ENCODE measurements at regions not wholly inside any gene's neighbourhood (a gene's known extent, or its start where the extent isn't known, plus 50 kb on each side); places are given as distances from the start of the nearest gene placed in this dataset.

DNA sequence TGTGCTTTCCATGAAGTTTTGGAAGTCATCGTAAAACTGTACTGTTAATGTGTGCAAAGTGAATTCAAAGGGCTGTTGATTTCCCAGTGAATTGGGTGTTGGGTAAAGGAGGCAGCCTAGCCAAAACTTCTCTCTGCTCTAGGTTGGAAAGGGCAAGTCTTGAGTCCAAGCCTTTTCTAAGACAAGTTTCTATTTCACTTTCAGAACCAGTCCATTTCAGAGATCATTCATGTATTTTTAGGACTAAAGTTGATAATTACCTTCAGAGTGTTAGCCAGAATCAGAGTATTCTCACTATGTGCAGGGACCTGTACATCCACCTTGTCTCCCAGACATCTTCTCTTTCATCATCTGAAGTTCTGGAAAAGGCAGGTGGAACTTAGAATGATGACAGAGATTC, 636.1 kb upstream of the KLHL29 start:
- no peak for DNase-seq
- in situ Hi-C loops (cut with HindIII; ENCODE audit: low pct_ligation_motif_present, low pct_unique_long_range_greater_than_20kb, low sequenced_read_pairs), result no loop called here

DNA sequence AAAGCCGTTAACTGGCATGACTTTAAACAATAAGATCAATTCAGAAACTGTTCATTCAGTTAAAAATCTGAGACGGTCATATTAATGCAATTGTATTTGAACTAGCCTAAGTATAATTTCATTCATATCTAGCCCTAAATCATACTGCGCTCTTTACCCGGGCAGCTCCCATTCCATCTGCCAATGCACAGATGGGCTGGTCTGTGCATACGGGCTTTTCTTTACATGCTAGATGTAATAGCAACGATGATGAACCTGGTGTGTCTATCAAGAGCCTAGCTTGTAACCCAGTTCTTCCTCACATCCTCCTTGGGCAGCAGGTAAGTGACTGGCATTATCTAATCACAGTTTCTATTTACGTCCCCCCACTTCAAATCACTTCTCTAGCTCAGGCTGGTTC, 631.5 kb upstream of the KLHL29 start:
- DNase-seq, result no peak

DNA sequence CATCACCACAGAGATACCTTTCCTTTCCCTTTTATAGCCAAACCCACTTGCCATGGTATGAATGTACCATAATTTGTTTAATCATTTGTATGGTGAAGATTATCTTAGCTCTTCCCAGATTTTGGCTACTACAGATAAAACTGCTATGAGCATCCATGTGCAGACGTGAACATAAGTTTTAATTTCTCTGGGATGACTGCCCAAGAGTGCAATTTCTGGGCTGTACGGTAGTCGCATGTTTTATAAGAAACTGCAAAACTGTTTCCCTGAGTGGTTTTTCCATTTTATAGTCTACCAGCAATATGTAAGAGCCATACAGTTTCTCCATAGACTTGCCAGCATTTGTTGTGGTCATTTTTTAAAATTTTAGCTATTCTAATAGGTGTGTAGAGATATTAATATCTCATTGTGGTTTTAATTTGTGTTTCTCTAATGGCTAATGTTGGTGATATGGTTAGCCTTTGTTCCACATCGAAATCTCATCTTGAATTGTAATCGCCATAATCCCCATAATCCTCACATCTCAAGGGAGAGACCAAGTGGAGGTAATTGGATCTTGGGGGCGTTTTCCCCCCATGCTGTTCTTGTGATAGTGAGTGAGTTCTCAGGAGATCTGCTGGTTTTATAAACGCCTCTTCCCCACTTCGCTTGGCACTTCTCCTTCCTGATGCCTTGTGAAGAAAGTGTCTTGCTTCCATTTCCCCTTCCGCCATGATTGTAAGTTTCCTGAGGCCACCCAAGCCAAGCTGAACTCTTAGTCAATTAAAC, 628.5 kb upstream of the KLHL29 start:
- in situ Hi-C loops (cut with HindIII; ENCODE audit: low pct_ligation_motif_present, low pct_unique_long_range_greater_than_20kb, low sequenced_read_pairs), result no loop called here
- DNase-seq, result no peak

More for the DNA sequence above, 631.5 kb upstream of the KLHL29 start:
- in situ Hi-C loops (cut with HindIII; ENCODE audit: low pct_ligation_motif_present, low pct_unique_long_range_greater_than_20kb, low sequenced_read_pairs), result no loop called here

DNA sequence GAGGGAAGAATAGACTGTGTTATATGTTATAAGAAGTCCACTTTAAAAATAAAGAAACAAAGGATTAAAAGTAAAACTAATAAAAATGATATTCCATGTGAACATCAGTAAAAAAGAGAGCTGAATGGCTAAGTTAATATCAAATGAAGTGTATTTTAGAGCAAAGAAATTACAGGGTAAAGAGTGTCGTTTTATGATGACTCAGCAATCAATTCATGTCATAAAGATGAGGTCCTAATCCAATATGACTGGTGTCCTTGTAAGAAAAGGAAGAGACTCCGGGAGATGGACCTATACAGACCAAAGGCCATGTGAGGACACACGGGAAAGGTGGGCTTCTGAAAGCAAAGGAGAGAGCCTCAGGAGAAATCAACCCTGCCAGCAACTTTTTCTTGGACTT, 615.5 kb upstream of the KLHL29 start:
- in situ Hi-C loops (cut with HindIII; ENCODE audit: low pct_ligation_motif_present, low pct_unique_long_range_greater_than_20kb, low sequenced_read_pairs), result no loop called here
- DNase-seq, result no peak

DNA sequence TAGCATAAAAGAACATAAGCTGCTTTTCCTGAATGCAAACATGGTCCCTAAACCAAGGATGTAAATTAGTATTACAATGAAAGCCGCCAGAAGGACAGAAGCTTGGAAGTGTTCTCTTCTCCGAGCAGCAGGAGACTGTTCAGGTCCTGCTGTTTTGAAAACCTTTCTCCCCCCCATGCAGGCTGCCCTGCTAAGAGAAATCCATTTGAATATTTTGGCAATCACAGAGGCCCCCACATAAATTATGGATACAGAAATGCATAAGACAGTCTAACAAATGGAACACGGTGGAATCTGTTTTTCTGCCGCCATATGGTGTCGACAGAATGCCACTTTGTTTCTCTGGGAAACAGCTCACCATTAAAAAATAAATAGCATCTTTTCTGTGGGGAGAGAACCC, 600.4 kb upstream of the KLHL29 start:
- in situ Hi-C loops (cut with HindIII; ENCODE audit: low pct_ligation_motif_present, low pct_unique_long_range_greater_than_20kb, low sequenced_read_pairs), result no loop called here
- DNase-seq, result no peak

DNA sequence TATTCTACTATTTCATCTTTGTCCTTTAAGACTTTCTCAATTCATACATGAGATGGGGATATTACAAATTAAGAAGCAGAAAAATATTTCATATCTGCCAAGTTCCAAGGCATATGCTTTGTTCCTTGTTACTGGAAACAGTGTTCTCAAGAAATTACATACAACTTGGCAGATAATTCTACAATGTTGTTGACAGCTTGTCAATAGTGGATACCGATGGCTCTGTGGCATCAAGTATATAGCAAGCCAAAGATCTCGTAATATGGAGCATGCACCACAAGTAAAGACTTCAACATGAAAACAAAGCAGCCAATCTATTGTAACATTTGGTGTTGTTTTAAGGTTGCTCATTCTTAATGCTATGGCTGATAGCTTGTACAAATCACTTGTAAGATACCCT, 598.2 kb upstream of the KLHL29 start:
- DNase-seq, result no peak
- in situ Hi-C loops (cut with HindIII; ENCODE audit: low pct_ligation_motif_present, low pct_unique_long_range_greater_than_20kb, low sequenced_read_pairs), result no loop called here

DNA sequence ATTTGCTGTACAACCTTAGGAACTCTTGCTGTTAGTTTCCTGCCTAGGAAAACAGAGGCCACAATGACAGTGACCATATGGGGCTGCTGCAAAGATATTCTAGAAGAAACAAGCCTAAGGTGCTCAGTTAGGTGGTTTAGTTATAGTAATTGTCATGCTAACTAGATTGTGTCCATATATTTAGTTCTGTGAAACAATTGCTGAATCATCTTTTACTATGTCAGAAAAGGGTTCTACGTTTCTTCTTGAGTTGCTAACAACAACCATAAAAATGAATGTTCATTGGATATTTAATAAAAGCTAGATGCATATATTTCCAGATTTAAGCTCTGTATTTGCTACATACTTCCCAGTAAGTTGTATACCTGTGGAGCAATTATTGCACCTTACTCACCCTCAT, 597.2 kb upstream of the KLHL29 start:
- in situ Hi-C loops (cut with HindIII; ENCODE audit: low pct_ligation_motif_present, low pct_unique_long_range_greater_than_20kb, low sequenced_read_pairs), result no loop called here
- DNase-seq, result no peak

DNA sequence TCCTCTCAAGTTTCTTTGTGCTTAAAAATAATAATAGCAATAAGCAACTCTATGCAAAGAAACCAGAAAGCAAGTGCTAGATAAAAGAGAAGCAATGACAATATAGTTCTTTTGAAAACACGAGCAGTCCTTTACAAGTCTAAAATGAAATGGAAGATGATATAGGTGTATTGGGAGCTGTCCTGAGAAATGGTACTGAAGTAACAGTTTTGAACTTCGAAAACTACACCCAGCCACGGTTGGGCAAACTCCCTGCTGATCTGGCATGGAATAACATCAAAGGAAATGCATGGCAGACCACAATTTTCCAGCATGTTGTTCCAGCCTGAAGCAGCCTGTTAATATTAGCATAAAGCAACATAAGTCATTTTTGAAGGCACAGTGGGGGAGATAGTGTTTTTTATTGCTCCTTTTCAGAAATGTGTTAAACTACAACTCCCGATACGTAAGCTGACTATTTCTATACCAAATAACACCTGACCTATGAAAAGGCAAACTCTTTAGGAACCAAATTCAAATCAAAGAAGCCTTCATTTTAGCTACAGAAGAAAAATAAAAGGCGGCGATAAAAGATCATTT, 596.1 kb upstream of the KLHL29 start:
- no peak for DNase-seq
- in situ Hi-C loops (cut with HindIII; ENCODE audit: low pct_ligation_motif_present, low pct_unique_long_range_greater_than_20kb, low sequenced_read_pairs), result no loop called here

DNA sequence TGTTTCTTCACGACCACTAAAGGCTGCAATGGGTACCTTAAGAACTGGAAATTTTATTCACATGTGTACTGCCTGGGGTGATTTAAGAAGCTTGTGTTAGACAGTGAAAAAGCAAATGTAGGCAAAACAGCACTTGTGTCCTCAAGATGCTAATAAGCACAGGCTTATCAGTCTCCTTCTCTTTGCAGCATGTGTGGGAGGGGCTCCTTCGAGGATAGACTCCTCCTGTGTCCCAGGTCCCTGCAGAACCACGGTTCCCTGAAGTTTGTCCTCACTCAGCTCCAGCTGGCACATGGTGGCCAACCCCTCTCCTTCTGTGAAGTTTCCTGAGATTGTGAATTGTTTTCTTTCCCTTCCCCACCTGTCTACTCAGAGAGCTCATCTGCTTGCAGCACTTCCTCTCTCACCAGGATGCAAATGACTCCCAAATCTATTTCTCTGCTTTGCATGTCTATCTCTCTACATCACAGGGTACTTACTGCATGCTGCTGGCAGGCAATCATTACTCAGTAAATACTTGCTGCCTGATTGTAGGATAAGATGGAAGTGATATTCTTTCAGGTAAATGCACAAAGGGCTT, 589.6 kb upstream of the KLHL29 start:
- in situ Hi-C loops (cut with HindIII; ENCODE audit: low pct_ligation_motif_present, low pct_unique_long_range_greater_than_20kb, low sequenced_read_pairs), result no loop called here
- DNase-seq, result no peak

DNA sequence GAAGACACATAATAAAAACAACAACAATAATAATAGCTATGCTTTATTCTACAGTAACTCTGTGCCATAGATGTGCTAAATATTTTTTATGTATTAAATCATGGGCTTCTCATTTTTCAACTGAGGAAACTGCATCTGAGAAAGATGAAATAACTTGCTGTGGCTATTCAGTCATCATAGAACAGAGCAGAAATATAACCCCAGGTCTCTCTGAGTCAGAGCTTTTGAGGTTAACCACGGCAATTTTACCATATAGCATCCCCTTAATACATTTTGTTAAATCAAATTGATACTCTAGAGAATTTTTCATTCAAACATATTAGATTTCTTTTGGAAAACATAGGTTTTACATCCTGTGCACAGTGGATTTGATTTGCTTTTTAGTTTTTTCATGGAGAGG, 586.6 kb upstream of the KLHL29 start:
- in situ Hi-C loops (cut with HindIII; ENCODE audit: low pct_ligation_motif_present, low pct_unique_long_range_greater_than_20kb, low sequenced_read_pairs), result no loop called here
- DNase-seq, result no peak

DNA sequence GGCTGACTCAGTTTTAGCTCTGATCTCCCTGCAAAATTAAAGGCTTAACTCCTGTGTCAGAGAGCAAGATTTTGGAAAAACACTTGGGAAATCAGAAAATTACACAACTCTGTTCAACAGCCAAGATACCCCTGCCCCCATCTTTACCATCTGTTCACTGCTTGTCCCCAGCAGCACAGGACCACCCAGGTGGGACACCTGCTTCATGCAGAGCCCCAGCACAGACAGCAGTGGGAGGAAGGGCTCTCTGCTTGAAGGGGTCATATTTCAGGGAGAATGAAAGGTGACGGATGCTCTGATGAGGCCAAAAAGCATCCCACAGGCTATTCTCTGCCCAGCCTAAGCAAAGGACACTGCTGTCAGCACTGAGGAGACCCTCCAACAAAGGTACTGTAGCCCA, 584.6 kb upstream of the KLHL29 start:
- in situ Hi-C loops (cut with HindIII; ENCODE audit: low pct_ligation_motif_present, low pct_unique_long_range_greater_than_20kb, low sequenced_read_pairs), result no loop called here
- DNase-seq, result no peak

DNA sequence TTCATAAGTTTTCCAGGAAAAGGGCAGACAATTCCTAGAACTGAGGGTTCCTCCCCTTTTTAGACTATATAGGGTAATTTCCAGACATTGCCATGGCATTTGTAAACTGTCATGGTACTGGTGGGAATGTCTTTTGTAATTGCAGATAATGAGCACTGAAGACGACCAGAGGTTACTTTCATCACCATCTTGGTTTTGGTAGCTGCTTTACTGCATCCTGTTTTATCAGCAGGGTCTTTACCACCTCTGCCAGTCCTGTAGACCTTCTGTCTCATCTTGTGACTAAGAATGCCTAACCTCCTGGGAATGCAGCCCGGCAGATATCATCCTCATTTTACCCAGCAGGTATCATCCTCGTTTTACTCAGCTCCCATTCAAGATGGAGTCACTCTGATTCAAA, 583.9 kb upstream of the KLHL29 start:
- in situ Hi-C loops (cut with HindIII; ENCODE audit: low pct_ligation_motif_present, low pct_unique_long_range_greater_than_20kb, low sequenced_read_pairs), result no loop called here

DNA sequence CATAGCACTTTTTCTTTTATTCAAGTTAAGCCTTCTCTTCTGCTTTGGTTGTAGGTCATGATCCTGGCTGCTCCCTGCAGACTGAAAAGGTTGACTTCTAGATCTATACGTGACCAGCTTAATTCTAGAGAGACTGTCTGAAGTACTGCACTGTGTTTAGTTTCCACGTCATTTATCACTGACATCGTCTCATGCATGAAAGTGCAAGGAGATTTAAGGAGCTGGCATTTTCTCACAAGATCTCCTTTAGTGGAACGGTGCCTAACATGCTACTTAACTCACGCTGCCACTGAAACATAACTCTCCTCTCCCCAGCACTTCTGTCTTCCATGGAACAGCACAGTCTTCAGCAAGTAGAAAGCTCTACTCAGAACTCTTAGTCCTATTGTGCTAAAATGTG, 583.0 kb upstream of the KLHL29 start:
- in situ Hi-C loops (cut with HindIII; ENCODE audit: low pct_ligation_motif_present, low pct_unique_long_range_greater_than_20kb, low sequenced_read_pairs), result no loop called here
- no peak for DNase-seq

More for the DNA sequence above, 583.9 kb upstream of the KLHL29 start:
- DNase-seq, result no peak

DNA sequence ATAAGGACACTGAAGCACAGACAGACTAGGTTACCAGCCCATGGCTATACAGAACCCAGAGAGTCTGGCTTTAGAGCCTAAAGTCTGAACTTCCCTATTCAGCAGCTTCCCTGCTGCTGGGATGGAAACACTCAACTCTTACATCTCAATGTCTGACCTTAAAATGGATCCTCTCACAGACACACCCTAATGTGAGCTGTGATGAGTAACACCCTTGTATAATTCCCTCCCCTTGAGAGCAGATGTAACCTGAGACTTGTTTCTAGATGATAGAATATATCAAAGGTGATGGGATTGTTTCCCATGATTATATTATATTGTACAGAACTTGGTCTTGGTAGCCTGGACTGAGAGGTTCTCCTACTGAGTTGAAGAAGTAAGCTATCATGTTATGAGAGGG, 577.1 kb upstream of the KLHL29 start:
- in situ Hi-C loops (cut with HindIII; ENCODE audit: low pct_ligation_motif_present, low pct_unique_long_range_greater_than_20kb, low sequenced_read_pairs), result no loop called here
- no peak for DNase-seq

DNA sequence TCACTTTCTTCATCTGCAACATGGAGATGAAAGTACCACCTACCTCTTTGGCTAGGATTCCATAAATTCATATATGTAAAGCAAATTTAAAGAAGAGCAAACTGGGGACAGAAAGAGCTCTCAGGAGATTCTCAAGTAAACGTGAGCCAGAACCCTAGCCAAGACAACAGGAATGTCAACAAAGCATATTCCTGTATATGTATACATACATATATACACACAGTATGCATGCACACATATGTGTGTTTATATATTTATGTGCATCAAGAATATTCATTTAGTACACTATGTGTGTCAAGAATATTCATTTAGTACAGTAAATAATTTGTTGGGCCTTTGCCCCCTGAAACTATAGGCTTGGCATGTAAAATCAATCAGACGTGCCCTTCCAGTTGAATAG, 574.4 kb upstream of the KLHL29 start:
- in situ Hi-C loops (cut with HindIII; ENCODE audit: low pct_ligation_motif_present, low pct_unique_long_range_greater_than_20kb, low sequenced_read_pairs), result no loop called here
- no peak for DNase-seq

DNA sequence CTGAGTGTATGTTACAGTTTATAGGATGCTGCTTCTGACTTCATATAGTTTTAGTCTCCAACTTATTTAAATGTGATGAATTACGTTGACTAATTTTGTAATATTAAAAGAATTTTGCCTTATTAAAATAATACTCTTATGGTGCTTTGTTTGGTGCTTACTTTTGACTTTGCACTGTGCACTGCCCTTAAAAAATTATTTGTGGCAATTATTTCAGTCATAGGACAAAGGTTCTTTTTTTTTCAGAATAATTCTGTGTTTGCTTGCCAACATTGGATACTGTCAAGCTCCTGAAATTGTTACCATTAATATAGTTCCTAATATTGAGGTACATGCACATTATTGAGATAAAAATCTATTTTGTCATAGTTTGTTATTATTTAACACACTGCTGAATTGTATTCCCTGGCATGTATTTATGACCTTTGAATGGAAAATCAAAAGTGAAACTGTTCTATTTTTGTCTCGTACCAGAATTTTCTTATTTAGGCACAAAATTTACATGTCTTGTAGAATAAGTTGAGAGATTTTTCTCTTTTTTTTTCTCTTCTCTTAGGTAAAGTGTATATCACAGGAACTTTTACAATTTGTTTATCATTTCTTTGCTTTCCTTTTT, 572.8 kb upstream of the KLHL29 start:
- no peak for DNase-seq
- in situ Hi-C loops (cut with HindIII; ENCODE audit: low pct_ligation_motif_present, low pct_unique_long_range_greater_than_20kb, low sequenced_read_pairs), result no loop called here

DNA sequence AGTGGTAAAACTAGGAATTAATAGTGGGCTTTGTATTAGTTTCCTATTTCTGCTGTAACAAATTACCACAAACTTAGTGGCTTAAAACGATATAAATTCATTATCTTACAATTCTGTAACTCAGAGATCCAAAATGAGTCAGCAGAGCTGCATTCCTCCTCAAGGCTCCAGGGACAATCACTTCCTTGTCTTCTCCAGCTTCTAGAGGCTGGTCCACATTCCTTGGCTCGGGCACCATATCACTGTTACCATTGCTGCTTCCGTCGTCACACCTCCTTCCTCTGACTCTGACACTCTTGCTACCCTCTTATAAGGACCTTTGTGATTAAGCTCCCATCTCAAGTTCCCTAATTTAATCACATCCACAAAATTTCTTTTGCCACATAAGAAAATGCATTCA, 567.8 kb upstream of the KLHL29 start:
- in situ Hi-C loops (cut with HindIII; ENCODE audit: low pct_ligation_motif_present, low pct_unique_long_range_greater_than_20kb, low sequenced_read_pairs), result no loop called here
- no peak for DNase-seq

DNA sequence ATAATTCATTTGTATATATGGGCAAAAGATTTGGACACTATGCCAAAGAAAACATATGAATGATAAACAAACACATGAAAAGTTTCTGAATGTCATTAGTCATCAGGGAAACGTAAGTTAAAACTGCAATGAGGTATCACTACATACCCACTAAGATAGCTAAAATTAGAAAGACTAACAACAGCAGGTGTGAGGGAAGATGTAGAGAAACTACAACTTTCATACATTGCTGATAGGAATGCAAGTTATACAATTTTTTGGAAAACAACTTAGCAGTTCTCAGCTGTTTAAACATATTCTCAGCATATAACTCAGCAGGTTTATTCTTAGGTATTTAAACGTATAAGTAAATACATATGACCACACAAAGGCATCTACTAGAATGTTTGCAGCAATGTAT, 563.5 kb upstream of the KLHL29 start:
- in situ Hi-C loops (cut with HindIII; ENCODE audit: low pct_ligation_motif_present, low pct_unique_long_range_greater_than_20kb, low sequenced_read_pairs), result no loop called here

DNA sequence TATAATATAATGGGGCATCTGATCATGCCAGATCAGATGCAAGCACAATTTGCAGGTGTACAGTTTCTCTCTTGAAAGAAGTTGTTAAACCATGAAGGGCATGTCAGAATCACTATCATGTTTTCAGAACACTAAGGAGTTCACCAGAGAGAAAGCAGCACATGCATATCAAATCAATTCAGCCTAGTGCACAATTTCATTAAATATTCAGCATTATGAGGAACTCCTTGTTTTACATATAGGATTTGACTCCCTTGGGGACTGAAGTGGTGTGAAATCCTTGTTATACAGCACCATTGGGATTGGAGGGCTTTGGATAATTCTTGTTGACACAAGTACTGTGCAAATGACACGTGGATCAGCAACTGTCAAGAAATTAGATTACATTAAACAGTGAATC, 562.1 kb upstream of the KLHL29 start:
- no peak for DNase-seq
- in situ Hi-C loops (cut with HindIII; ENCODE audit: low pct_ligation_motif_present, low pct_unique_long_range_greater_than_20kb, low sequenced_read_pairs), result no loop called here

More for the DNA sequence above, 563.5 kb upstream of the KLHL29 start:
- DNase-seq, result no peak

DNA sequence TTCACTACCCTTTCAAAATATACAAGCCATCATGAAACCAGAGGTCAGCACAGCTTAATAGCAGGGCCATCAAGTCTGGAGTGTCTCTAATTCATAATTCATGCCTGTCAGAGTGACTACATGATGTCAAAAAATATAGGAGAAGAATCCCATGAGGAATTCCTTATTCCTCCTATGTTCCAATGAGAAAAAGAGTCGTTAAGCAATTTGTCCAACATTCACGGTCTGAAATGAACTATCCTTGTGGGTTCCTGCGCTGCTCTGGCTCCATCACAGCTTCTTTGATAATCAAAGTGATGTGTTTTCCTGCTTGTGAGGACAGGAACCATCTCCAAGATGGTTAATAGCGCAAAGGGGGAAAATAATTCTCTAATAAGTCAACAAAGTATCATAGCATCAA, 560.4 kb upstream of the KLHL29 start:
- in situ Hi-C loops (cut with HindIII; ENCODE audit: low pct_ligation_motif_present, low pct_unique_long_range_greater_than_20kb, low sequenced_read_pairs), result no loop called here
- no peak for DNase-seq

Data from ACHN (cell line).